Endothelial cell of umbilical vein (primary cell): ENCODE measurements at regions not wholly inside any gene's neighbourhood (a gene's known extent, or its start where the extent isn't known, plus 50 kb on each side); places are given as distances from the start of the nearest gene placed in this dataset.

Experiments
- BruUV-seq: library from RNA; stranded (reverse); fragments of 400-500 nt; replicated peaks from 2 replicates; lab custom pipeline; 2021; lab: Mats Ljungman, UMichigan
- CTCF ChIA-PET: fragments of 300-600, 350-600 bp; sonication (Branson Sonifier 250); formaldehyde crosslinking; loops from one replicate; lab custom pipeline; 2021; ENCODE audit warnings: antibody characterized with exemption, inconsistent platforms; lab: Charles Lee
- POLR2A ChIA-PET: fragments of 300-600, 350-600 bp; sonication (Branson Sonifier 250); formaldehyde crosslinking; loops from one replicate; lab custom pipeline; 2021; ENCODE audit warnings: antibody characterized with exemption, inconsistent platforms; lab: Charles Lee
- DNase-seq: peaks from one replicate; pipeline ENCODE4 v3.0.0-alpha.2; 2011; ENCODE audit warnings: low read depth, low spot score
- FAIRE-seq: peaks from 2 replicates; lab custom pipeline; 2011; peaks lifted over from hg19 to GRCh38; lab: Jason Lieb, UNC
- H2AFZ ChIP-seq: 2 replicates; pipeline ENCODE4 v1.6.0; 2012; ENCODE audit warnings: low read depth, low read length, control low read depth, inconsistent platforms
- H3K27ac ChIP-seq: 2 replicates; pipeline ENCODE4 v1.5.1; 2011; ENCODE audit warnings: low read depth, mild to moderate bottlenecking, control low read depth, low read length, moderate library complexity; ENCODE audit not compliant: insufficient read depth
- H3K27me3 ChIP-seq, 2 experiments: 2 replicates each; pipeline versions ENCODE4 v1.6.0 to v1.6.1; 2011; ENCODE audit warnings: low read length in 2 of 2, mixed read lengths in 1 of 2; ENCODE audit not compliant: control insufficient read depth in 2 of 2, insufficient read depth in 2 of 2
- H3K36me3 ChIP-seq, 2 experiments: 2 replicates in 1 of 2; 3 replicates in 1 of 2; pipeline ENCODE4 v1.5.1; 2011; ENCODE audit warnings: low read length in 2 of 2, mild to moderate bottlenecking in 1 of 2, moderate library complexity in 1 of 2; ENCODE audit not compliant: control insufficient read depth in 2 of 2, insufficient read depth in 2 of 2; ENCODE audit errors: extremely low read depth in 1 of 2
- H3K4me1 ChIP-seq: 3 replicates; pipeline ENCODE4 v1.5.1; 2011; ENCODE audit warnings: mild to moderate bottlenecking, low read length; ENCODE audit not compliant: control insufficient read depth, insufficient read depth; ENCODE audit errors: extremely low read depth
- H3K4me2 ChIP-seq: 2 replicates; pipeline ENCODE4 v1.6.1; 2011; ENCODE audit warnings: low read length, control low read depth, mixed read lengths; ENCODE audit not compliant: insufficient read depth
- H3K4me3 ChIP-seq, 3 experiments: fragments of 200-600 bp in 1 of 3; sonication (generic), shearing (Covaris generic) in 1 of 3; replicated peaks in 1 of 3; 2 replicates each; pipeline ENCODE4 v1.5.1; 2011 to 2016; ENCODE audit warnings: control low read depth in 3 of 3, low read length in 3 of 3, mild to moderate bottlenecking in 2 of 3, inconsistent platforms in 1 of 3, low read depth in 1 of 3, moderate library complexity in 1 of 3; ENCODE audit not compliant: insufficient read depth in 1 of 3
- H3K79me2 ChIP-seq: 2 replicates; pipeline ENCODE4 v1.6.0; 2012; ENCODE audit warnings: low read length, inconsistent platforms; ENCODE audit not compliant: control insufficient read depth, insufficient read depth
- H3K9ac ChIP-seq: replicated peaks from 2 replicates; pipeline ENCODE3; 2011; ENCODE audit warnings: low read length, control low read depth; ENCODE audit not compliant: insufficient read depth; ENCODE audit errors: extremely low read depth
- H3K9me1 ChIP-seq: replicated peaks from 3 replicates; pipeline ENCODE4 v1.6.0; 2011; ENCODE audit warnings: mild to moderate bottlenecking, low read length; ENCODE audit not compliant: control insufficient read depth, insufficient read depth; ENCODE audit errors: extremely low read depth
- H3K9me3 ChIP-seq: replicated peaks from 2 replicates; pipeline ENCODE4 v1.5.1; 2012; ENCODE audit warnings: low read length, inconsistent platforms; ENCODE audit not compliant: control insufficient read depth, insufficient read depth
- H4K20me1 ChIP-seq: replicated peaks from 2 replicates; pipeline ENCODE3; 2011; ENCODE audit warnings: mild to moderate bottlenecking, low read length; ENCODE audit not compliant: control insufficient read depth, insufficient read depth; ENCODE audit errors: extremely low read depth
- CTCF ChIP-seq, 2 donors: IDR thresholded peaks; 1 replicate in 1 of 2; 2 replicates in 1 of 2; pipeline ENCODE4 v1.5.1; 2011; ENCODE audit warnings: low read length in 2 of 2, mild to moderate bottlenecking in 2 of 2, moderate library complexity in 2 of 2, control low read depth in 1 of 2, inconsistent platforms in 1 of 2, low read depth in 1 of 2; ENCODE audit not compliant: insufficient read depth in 1 of 2; ENCODE audit errors: extremely low read depth in 1 of 2
- EZH2 ChIP-seq: IDR thresholded peaks from 2 replicates; pipeline ENCODE4 v1.6.1; 2012; ENCODE audit warnings: borderline replicate concordance, low read depth, mild to moderate bottlenecking, moderate library complexity, low read length, inconsistent platforms; ENCODE audit not compliant: severe bottlenecking
- FOS ChIP-seq: IDR thresholded peaks from 2 replicates; pipeline ENCODE4 v1.6.1; 2011; ENCODE audit warnings: mild to moderate bottlenecking, low read length, moderate library complexity, borderline replicate concordance; ENCODE audit not compliant: insufficient read depth
- JUN ChIP-seq: IDR thresholded peaks from 2 replicates; pipeline ENCODE4 v1.6.1; 2011; ENCODE audit warnings: borderline replicate concordance, low read depth; ENCODE audit not compliant: insufficient read length, insufficient read depth
- MAX ChIP-seq: IDR thresholded peaks from 2 replicates; pipeline ENCODE4 v1.6.1; 2011; ENCODE audit not compliant: insufficient read depth, insufficient read length
- POLR2AphosphoS5 ChIP-seq: IDR thresholded peaks from 2 replicates; pipeline ENCODE4 v1.6.1; 2012; ENCODE audit warnings: low read depth, mild to moderate bottlenecking, control low read depth, low read length, moderate library complexity; ENCODE audit not compliant: insufficient read depth
- dilution Hi-C: fragments of 300-500 bp; cut with MboI; formaldehyde crosslinking; loops from one replicate; pipeline ENCODE4 v1.15.0; 2019; ENCODE audit warnings: low sequenced_read_pairs; ENCODE audit not compliant: extremely low pct_ligation_motif_present
- intact Hi-C: fragments of 100-400 bp; cut with micrococcal nuclease; formaldehyde crosslinking; loops from one replicate; pipeline ENCODE4 v1.10.0; 2022

- intact Hi-C loops: no loop called here
- CTCF ChIA-PET: no interaction called here
- no peaks in the 10 kb centered on the region for H3K9me1 ChIP-seq
- H3K9me3 ChIP-seq: no peaks in the 10 kb centered on the region
- TF ChIP-seq POLR2AphosphoS5 (no peak), FOS (no peak), JUN (no peak), MAX (no peak), CTCF (IDR thresholded peaks at IDR 0.05; ENCODE audit: extremely low read depth in 1 of 2, insufficient read depth in 1 of 2, low read depth in 1 of 2, low read length in 2 of 2) (no peak)
- H3K27me3 ChIP-seq: no peaks in the 10 kb centered on the region
- no peaks in the 10 kb centered on the region for H3K79me2 ChIP-seq
- no peak overlapping the region for H3K9ac ChIP-seq
- no peaks in the 10 kb centered on the region for H4K20me1 ChIP-seq
- no peak overlapping the region for H3K4me3 ChIP-seq
- H2AFZ ChIP-seq: no peak overlapping the region
- POLR2A ChIA-PET: no interaction called here
- no peak overlapping the region for H3K4me2 ChIP-seq
- no peak overlapping the region for H3K27ac ChIP-seq
- no peaks in the 10 kb centered on the region for H3K36me3 ChIP-seq
- no peaks in the 10 kb centered on the region for H3K4me1 ChIP-seq
- no TSS peak for BruUV-seq
- FAIRE-seq: no peak
- dilution Hi-C loops: no loop called here
- no peak for DNase-seq
Observed at GRCh38 chr18:75839041-75839440, 411.5 kb upstream of the SMIM21 start.

GRCh38 chr18:75837316-75837715 lies 409.8 kb upstream of the SMIM21 start:
- DNase-seq (no peak), FAIRE-seq (no peak)
- Histone ChIP-seq H3K36me3 (no peaks in the 10 kb centered on the region), H3K9me3 (no peaks in the 10 kb centered on the region), H3K79me2 (no peaks in the 10 kb centered on the region), H3K4me1 (no peaks in the 10 kb centered on the region), H3K9me1 (no peaks in the 10 kb centered on the region), H4K20me1 (no peaks in the 10 kb centered on the region), H3K4me3 (no peak overlapping the region), H2AFZ (no peak overlapping the region), H3K27me3 (no peaks in the 10 kb centered on the region), H3K27ac (no peak overlapping the region), H3K9ac (no peak overlapping the region), H3K4me2 (no peak overlapping the region)
- TF ChIP-seq EZH2: no peak
- BruUV-seq: no TSS peak
- intact Hi-C loops (no loop called here), dilution Hi-C loops (no loop called here)
- CTCF ChIA-PET: no interaction called here
- POLR2A ChIA-PET: no interaction called here
